Ishikawa (cell line): ENCODE measurements at regions not wholly inside any gene's neighbourhood (a gene's known extent, or its start where the extent isn't known, plus 50 kb on each side); places are given as distances from the start of the nearest gene placed in this dataset.

Experiments
- CEBPB ChIP-seq: IDR thresholded peaks from 2 replicates; pipeline ENCODE4 v1.6.1; 2012
- CREB1 ChIP-seq: IDR thresholded peaks from 2 replicates; pipeline ENCODE4 v1.6.1; 2012; ENCODE audit warnings: low read depth
- EGR1 ChIP-seq: IDR thresholded peaks from 2 replicates; pipeline ENCODE4 v1.6.1; 2012
- EP300 ChIP-seq: IDR thresholded peaks from 2 replicates; pipeline ENCODE4 v1.6.1; 2012; ENCODE audit warnings: borderline replicate concordance
- FOXM1 ChIP-seq: IDR thresholded peaks from 2 replicates; pipeline ENCODE4 v1.6.1; 2012; ENCODE audit warnings: low read depth, borderline replicate concordance
- MAX ChIP-seq: IDR thresholded peaks from 2 replicates; pipeline ENCODE4 v1.6.1; 2012
- NFIC ChIP-seq: IDR thresholded peaks from 2 replicates; pipeline ENCODE4 v1.6.1; 2012
- RAD21 ChIP-seq: IDR thresholded peaks from 2 replicates; pipeline ENCODE4 v1.6.1; 2012; ENCODE audit warnings: low read depth
- TAF1 ChIP-seq: IDR thresholded peaks from 2 replicates; pipeline ENCODE4 v1.6.1; 2012; ENCODE audit warnings: low read depth, mild to moderate bottlenecking
- TCF12 ChIP-seq: IDR thresholded peaks from 2 replicates; pipeline ENCODE4 v1.6.1; 2012; ENCODE audit warnings: low read depth
- TEAD4 ChIP-seq: IDR thresholded peaks from 2 replicates; pipeline ENCODE4 v1.6.1; 2012
- USF1 ChIP-seq: IDR thresholded peaks from 2 replicates; pipeline ENCODE4 v1.6.1; 2012
- YY1 ChIP-seq: IDR thresholded peaks from 2 replicates; pipeline ENCODE4 v1.6.1; 2012; ENCODE audit warnings: low read depth
- ZBTB7A ChIP-seq: IDR thresholded peaks from 2 replicates; pipeline ENCODE4 v1.6.1; 2012; ENCODE audit warnings: low read depth
- TF ChIP-seq, protein P1 (sequence below): IDR thresholded peaks from 2 replicates; pipeline ENCODE4 v1.6.1; 2012; ENCODE audit warnings: low read depth, mild to moderate bottlenecking

DNA sequence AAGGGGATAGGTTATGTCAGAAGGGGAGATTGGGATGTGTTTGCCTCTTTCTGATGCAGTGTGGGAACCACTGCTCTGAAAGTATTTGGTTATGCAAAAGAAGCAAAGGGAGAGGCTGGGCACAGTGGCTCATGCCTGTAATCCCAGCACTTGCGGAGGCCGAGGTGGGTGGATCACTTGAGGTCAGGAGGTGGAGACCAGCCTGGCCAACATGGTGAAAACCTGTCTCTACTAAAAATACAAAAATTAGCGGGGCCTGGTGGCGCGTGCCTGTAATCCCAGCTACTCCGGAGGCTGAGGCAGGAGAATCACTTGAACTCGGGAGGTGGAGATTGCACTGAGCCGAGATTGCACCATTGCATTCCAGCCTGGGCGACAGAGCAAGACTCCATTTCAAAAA is 87.0 kb downstream of the ARRDC3 start:
- TF ChIP-seq YY1 (peak; percentile 31; the same call in 1 of the 2 replicates), CEBPB (peak; percentile 57)

DNA sequence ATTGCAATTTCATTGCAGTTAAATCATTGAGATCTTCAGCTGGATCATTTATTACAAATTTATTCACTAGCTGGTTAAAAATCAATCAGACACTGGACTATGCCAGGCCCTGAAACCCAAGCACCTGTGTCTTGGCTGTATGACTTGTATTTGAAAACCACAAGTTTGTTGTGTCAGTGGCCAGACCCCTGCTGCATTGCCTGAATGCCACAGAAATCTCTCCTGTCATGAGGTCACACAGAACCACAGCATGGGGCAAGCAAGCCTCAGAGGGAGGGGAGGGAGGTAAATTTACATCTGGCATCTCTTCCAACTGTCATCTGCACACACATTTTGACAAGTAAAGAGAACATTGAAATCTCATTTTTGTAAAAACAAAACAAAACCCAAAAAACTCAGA is 90.0 kb downstream of the ARRDC3 start:
- peak; percentile 46 for TF ChIP-seq MAX
- peak; percentile 86 for TF ChIP-seq TCF12
- TF ChIP-seq USF1, result no peak
- no peak for TF ChIP-seq EGR1
- peak; percentile 68 for TF ChIP-seq FOXM1
- TF ChIP-seq CEBPB, result no peak
- peak; percentile 81 for TF ChIP-seq EP300
- TF ChIP-seq YY1, result no peak
- 0 out of 2 replicates have a peak, but pooled peaks have one; percentile 2 for TF ChIP-seq RAD21
- TF ChIP-seq ZBTB7A, result no peak
- TF ChIP-seq NFIC, result peak; percentile 55; the same call in 1 of the 2 replicates
- TF ChIP-seq, protein P1, sequence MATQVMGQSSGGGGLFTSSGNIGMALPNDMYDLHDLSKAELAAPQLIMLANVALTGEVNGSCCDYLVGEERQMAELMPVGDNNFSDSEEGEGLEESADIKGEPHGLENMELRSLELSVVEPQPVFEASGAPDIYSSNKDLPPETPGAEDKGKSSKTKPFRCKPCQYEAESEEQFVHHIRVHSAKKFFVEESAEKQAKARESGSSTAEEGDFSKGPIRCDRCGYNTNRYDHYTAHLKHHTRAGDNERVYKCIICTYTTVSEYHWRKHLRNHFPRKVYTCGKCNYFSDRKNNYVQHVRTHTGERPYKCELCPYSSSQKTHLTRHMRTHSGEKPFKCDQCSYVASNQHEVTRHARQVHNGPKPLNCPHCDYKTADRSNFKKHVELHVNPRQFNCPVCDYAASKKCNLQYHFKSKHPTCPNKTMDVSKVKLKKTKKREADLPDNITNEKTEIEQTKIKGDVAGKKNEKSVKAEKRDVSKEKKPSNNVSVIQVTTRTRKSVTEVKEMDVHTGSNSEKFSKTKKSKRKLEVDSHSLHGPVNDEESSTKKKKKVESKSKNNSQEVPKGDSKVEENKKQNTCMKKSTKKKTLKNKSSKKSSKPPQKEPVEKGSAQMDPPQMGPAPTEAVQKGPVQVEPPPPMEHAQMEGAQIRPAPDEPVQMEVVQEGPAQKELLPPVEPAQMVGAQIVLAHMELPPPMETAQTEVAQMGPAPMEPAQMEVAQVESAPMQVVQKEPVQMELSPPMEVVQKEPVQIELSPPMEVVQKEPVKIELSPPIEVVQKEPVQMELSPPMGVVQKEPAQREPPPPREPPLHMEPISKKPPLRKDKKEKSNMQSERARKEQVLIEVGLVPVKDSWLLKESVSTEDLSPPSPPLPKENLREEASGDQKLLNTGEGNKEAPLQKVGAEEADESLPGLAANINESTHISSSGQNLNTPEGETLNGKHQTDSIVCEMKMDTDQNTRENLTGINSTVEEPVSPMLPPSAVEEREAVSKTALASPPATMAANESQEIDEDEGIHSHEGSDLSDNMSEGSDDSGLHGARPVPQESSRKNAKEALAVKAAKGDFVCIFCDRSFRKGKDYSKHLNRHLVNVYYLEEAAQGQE, result no peak
- TF ChIP-seq TAF1, result no peak
- TF ChIP-seq TEAD4, result peak; percentile 95
- TF ChIP-seq CREB1, result no peak

DNA sequence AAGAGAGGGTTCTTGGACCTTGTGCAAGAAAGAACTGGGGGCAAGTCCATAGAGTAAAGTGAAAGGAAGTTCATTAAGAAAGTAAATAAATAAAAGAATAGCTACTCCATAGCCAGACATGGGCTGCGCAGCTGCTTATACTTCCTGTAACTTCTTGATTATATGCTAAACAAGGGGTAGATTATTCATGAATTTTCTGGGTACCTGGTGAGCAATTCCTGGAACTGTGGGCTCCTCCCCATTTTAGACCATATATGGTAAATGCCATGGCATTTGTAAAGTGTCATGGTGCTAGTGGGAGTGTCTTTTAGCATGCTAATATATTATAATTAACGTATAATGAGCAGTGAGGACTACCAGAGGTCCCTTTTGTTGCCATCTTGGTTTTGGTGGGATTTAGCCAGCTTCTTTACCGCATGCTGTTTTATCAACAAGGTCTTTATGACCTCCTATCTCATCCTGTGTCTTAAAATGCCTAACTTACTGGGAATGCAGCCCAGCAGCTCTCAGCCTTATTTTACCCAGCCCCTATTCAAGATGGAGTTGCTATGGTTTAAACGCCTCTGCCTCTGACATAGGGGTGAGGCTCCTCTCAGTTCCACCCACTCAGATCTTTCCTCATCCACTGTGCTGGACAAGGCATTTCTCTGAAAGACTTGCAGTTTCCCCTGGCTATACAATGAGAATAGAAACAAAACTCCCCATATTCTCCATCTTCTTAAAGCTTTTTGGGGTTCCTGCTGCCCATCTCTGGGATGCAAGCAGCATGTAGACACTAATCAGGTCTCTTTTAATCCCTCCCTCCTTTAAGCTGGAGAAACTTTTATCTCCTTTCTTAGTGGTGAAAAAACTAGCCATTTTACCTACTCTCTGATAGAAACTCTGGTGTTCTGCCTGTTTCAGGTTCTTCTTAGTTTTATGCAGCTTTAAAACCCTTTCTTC is 91.2 kb downstream of the ARRDC3 start:
- TF ChIP-seq EP300 (no peak), USF1 (no peak), TEAD4 (no peak), CEBPB (no peak), TCF12 (no peak), TAF1 (no peak), ZBTB7A (no peak), FOXM1 (no peak), NFIC (no peak)

DNA sequence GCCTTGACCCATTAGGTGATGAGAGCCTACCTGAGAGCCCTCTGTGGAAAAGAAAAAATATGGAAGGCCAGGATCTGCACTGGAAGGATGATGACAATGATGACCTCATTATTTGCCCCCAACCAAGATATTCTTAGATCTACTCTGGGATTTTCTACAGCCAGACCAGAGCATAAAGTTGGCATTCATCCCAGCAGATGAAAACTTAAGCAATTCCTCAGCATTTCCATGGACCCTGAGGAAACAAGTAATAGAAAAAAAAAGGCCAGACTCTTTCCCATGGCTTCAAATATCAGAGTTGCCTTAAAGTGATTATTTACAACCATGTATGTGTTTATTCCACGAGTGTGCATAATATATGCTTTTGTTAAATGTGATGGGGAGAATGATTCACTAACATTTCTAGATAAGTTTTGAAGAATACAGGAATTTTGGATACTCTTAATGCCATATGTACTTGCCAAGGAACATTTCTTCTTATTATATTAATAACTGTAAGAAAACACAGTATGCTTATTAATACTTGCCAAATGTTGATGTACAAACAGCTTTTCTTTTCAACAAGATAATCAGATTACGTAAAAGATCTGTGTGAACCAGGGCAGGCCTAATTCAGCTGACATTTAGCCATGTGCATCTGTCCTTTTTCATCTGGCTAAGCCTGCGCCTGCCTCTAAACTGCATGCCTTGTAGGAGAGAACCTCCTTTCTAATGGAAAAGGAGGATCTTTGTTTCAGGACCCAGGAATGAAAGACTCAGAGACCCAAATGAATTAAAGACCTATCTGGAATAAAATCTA is 94.8 kb downstream of the ARRDC3 start:
- no peak for TF ChIP-seq MAX
- no peak for TF ChIP-seq CREB1
- no peak for TF ChIP-seq EP300
- TF ChIP-seq RAD21, result no peak
- no peak for TF ChIP-seq TEAD4
- TF ChIP-seq, protein P1, result no peak
- TF ChIP-seq YY1, result no peak
- TF ChIP-seq FOXM1, result no peak
- no peak for TF ChIP-seq EGR1
- TF ChIP-seq USF1, result no peak
- TF ChIP-seq NFIC, result no peak
- TF ChIP-seq CEBPB, result no peak
- no peak for TF ChIP-seq ZBTB7A
- TF ChIP-seq TAF1, result no peak
- TF ChIP-seq TCF12, result no peak

DNA sequence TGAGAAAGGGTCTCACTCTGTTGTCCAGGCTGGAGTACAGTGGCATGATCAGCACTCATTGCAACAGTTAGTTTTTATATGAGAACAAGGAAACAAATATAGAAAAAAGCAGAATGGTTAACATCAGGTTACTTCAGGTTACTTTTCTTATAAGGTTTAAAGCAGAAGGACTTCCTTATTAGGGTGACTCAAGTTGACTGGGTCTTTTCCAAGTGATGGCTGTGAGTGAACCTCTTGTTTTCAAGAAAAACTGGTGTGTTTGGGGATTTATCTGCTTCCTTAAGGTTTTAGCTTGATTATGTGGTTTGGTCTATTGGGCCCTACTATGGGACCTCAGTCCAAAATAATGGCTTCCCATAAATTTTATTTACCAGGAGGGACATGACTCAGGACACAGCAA is 99.2 kb downstream of the ARRDC3 start:
- TF ChIP-seq USF1, result no peak
- TF ChIP-seq NFIC, result no peak
